TTC549 (cell line): ENCODE measurements at regions not wholly inside any gene's neighbourhood (a gene's known extent, or its start where the extent isn't known, plus 50 kb on each side); places are given as distances from the start of the nearest gene placed in this dataset.
"Not testable (repeated sequence)": the region's sequence is repeated elsewhere in the genome, so short reads cannot be mapped to it uniquely, and the experiment has no call there.

Source experiments
- FAIRE-seq: peaks from 2 replicates; lab custom pipeline; 2012; peaks lifted over from hg19 to GRCh38; lab: Jason Lieb, UNC

- no peak for FAIRE-seq
These were observed 457.2 kb upstream of the ACTBL2 start for GRCh38 chr5:57939771-57940170.

DNA sequence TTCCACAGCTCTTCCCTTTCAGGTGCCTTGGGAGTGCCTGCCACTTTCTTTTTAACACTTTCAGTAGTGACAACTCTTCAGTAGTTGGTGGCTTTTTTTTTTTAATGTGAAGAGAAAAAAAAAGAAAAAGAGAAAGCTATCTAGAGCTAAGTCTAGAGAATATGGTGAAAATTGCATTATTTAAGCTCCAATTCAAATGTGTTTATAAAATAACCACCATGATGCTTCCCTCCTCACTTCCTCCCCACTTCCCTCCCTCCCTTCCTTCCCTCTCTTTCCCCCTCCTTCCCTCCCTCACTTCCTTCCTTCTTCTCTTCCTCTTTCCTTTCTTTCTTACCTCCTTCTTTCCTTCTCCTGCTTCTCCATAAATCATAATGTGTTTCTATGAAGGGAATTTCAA is 456.7 kb upstream of the ACTBL2 start:
- FAIRE-seq: no peak

DNA sequence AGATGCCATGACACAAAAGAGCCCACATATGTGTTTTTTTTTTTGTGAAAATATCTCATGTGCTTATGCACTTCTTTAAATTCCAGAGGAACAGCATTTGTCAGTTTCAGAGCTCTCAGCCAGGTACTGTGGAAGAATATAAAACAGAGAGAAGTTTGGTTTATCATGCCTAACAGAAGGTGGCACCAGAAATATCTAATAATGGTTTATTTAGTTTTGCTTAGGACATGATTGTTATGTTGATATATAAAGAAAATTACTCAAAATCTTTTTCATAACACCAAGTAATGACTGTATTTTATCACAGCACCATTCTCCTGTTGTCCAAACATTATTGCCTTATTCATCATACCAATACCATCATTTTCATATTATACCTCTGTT is 455.6 kb upstream of the ACTBL2 start:
- FAIRE-seq: no peak

GRCh38 chr5:57937501-57938173 is 455.0 kb upstream of the ACTBL2 start:
- no peak for FAIRE-seq

DNA sequence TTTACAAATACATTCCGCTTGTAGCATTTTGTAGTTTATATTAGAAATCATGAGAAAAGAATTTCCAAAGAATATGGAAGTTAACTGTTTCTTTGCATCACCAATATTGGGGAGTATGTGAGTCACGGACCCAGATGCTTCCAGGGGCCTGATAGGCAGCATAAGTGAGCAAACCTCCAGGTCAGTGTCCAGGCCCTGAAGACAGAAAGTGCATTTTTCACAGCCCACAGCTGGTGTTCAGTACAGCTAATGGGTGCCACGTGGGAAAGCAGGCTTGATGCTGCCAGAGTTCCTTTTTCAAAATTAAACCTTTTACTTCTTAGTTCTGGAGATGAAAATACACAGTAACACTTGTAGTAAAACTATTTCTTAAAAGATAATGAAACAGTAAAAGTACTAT is 454.4 kb upstream of the ACTBL2 start:
- no peak for FAIRE-seq

- no peak for FAIRE-seq
These were observed 450.1 kb upstream of the ACTBL2 start for GRCh38 chr5:57932761-57933160.

- FAIRE-seq: no peak
These were observed 449.2 kb upstream of the ACTBL2 start for GRCh38 chr5:57931807-57932206.

GRCh38 chr5:57931352-57931751 is 448.7 kb upstream of the ACTBL2 start:
- no peak for FAIRE-seq

GRCh38 chr5:57929271-57929670 is 446.7 kb upstream of the ACTBL2 start:
- FAIRE-seq: no peak

GRCh38 chr5:57923094-57923493 is 440.5 kb upstream of the ACTBL2 start:
- FAIRE-seq: not testable (repeated sequence)

DNA sequence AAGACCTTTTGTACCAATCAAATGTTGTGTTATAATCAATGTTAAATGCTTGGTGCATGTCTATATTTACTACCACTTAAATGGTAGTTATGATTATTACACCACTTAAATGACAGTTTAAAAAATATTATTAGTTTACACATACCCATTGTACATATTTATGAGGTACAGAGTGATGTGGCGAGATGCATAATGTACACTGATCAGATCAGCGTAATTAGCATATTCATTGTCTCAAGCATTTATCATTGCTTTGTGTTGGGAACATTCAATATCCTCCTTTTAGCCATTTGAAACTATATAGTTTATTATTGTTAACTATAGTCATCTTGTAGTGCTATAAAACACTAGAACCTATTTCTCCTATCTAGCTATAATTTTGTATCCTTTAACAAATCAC is 434.4 kb upstream of the ACTBL2 start:
- FAIRE-seq: no peak

DNA sequence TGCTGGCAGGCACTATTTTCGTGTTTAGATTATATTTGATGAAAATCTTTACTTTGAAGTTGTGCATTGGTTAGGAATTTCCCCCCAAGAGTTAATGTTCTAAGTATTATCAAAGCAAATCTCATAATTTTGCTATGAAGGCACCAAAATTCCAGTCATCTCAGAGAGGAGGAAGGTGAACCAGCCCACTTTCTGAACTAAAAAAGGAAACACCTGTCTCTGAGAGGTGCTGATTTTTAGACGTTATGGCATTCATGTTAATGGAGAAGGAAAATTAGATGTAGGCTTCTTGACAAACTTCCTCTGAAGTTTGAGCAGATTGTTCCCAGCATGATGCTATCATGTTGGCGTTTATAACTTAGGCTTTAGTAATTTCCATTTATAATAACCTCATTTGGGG is 432.9 kb upstream of the ACTBL2 start:
- FAIRE-seq: no peak

DNA sequence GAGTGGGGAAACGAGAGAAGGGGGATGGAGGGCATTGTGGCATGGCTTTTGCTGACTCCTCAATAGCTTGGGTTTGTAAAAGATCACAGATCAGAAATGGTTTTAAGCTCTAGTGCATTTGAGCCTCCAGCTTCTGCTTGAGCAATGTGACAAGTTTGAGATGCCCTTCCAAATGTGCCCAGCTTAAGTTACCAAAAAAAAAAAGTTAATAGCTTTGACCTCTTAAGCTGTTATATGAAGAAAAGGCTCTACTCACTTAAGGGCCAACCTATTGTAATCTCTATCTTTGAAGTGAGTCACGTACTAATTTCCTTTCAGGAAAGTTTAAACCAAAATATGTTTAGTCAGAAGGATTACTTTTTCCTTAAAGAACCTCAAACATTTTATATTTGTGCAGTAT is 428.8 kb upstream of the ACTBL2 start:
- no peak for FAIRE-seq

GRCh38 chr5:57906671-57907070 is 424.1 kb upstream of the ACTBL2 start:
- FAIRE-seq: no peak

DNA sequence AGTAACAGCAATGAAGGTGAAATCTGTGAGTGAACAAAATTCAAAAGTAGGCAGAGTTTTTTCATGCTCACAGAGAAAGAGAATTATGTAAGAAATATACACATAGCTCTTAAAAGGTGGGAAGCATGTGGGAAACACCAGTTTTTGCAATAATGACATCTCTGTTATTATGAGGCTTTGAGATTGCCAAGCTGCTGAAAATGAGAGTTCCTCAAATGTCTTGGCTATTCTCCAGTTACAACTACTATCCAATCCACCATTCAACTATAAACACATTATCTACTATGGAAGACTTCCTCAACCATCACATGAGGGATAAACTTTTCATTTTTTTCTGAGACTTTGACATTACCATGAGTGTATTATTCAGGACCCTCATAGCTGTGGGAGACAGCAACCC is 420.8 kb upstream of the ACTBL2 start:
- no peak for FAIRE-seq

GRCh38 chr5:57902095-57902494 is 419.5 kb upstream of the ACTBL2 start:
- no peak for FAIRE-seq

- FAIRE-seq: no peak
These were observed 417.9 kb upstream of the ACTBL2 start for GRCh38 chr5:57900381-57900944.

- no peak for FAIRE-seq
These were observed 414.0 kb upstream of the ACTBL2 start for GRCh38 chr5:57896576-57896975.

GRCh38 chr5:57895766-57896165 is 413.2 kb upstream of the ACTBL2 start:
- no peak for FAIRE-seq

DNA sequence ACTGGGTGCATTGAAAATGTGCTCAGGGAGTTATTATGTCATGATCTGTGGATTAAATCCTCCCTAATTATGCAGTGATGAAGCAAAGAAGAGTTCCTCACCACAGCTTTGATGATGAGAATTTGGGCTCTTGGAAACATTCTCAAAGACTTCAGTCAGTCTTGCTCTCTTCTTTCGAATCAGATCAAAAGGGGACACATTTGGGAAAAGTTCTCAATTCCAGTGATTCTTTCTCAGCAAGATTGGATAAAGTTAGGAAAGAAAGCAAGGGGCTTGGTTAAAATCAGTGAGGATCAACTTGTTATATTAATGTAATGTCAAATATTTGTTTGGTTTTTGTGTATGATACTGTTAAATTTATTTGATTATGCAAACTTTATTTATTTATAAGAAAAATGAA is 411.3 kb upstream of the ACTBL2 start:
- FAIRE-seq: no peak

- no peak for FAIRE-seq
These were observed 408.8 kb upstream of the ACTBL2 start for GRCh38 chr5:57891443-57891842.

- FAIRE-seq: no peak
These were observed 406.9 kb upstream of the ACTBL2 start for GRCh38 chr5:57889558-57889957.

GRCh38 chr5:57887851-57888621 is 405.4 kb upstream of the ACTBL2 start:
- FAIRE-seq: no peak
